Limb (tissue), 2 donors: ENCODE measurements at regions not wholly inside any gene's neighbourhood (a gene's known extent, or its start where the extent isn't known, plus 50 kb on each side); places are given as distances from the start of the nearest gene placed in this dataset.
A peak's percentile ranks its signal among the peaks of the same experiment; 100 is the strongest.

Experiments
- DNase-seq, 2 donors: peaks; one replicate each; pipeline ENCODE4 v3.0.0-alpha.2; 2016; ENCODE audit errors: extremely low spot score in 2 of 2

DNA sequence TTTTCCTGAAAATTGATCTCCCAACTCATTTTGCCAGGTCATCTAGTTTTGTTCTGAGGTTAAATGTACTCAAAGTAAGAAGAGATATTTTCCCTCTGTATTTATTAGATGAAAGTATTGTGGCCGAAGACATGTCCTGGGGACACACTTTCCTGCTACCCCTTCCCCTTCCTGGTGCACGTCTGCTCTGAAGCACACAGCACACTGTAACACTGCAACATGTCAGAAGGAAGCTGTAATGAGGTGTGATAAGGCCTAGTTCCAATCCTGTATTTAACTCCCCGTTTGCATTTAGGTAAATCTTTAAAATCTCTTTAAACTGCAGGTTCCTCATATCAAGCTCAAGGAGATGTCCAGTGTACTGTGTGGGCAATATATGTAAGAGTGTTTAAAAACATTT, 99.4 kb downstream of the HDGFL1 start:
- no peak for DNase-seq

DNA sequence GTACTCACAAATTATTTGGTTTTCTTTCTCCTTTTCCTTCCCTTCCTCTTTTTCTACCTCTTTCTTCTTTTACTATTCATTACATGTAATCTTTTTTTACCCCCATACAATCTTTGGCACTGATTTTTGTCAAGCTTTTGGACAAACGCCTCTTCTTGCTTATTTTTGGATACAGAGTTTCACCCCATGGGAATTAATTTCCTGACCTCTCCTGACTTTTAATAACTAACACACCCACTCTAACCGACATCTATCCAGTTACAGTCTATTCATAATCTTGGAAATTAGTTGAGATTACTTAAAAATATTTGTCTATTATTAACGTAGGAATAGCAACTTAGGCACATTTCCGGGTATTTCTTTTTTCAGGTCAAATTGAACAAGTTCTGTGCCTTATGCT, 101.2 kb downstream of the HDGFL1 start:
- DNase-seq, result no peak

DNA sequence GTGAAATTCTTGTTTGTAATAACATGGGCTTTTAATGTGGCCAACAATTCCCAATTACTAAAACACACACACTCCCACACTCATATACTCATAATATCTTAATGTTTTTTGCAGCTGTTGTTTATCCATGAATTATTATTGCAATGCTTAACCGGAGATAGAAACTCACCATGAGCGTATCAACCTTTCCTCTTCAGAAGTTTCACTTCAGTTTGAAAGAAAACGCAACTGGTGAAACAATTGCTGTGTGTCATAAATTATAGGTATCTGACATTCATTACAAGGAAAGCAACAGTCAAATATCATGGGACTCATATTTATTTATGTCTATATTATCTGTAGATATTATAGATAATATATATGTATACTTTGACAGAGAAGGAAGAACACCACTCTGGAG, 104.1 kb downstream of the HDGFL1 start:
- no peak for DNase-seq

DNA sequence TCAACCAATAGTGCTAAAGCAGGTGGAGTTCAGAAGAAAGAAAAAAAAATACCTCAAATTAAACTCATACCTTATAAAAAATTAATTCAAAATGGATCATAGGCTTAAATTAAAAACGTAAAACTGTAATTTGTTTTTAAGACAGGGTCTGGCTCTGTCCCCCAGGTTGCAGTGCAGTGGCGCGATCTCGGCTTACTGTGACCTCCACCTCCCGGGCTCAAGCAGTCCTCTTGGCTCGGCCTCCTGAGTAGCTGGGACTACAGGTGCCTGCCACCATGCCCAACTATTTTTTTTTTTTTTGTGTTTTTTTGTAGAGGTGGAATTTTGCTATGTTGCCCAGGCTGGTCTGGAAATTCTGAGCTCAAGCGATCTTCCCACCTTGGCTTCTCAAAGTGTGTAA, 111.6 kb downstream of the HDGFL1 start:
- DNase-seq, result no peak

DNA sequence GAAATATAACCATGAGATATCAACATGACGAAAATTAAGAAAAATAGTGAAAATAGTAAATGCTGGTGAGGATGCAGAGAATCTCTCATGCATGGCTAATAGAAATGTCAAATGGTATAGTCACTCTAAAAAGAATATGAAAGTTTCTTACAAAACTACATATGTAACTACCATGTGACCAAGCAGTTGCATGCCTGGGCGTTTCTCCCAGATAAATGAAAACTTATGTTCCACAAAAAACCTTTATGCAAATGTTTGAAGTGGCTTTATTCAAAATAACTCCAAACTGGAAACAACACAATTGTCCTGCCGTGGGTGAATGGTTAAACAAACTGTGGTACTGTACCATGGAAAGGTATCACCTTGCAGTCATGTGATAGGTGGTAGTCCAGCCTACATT, 112.4 kb downstream of the HDGFL1 start:
- no peak for DNase-seq

DNA sequence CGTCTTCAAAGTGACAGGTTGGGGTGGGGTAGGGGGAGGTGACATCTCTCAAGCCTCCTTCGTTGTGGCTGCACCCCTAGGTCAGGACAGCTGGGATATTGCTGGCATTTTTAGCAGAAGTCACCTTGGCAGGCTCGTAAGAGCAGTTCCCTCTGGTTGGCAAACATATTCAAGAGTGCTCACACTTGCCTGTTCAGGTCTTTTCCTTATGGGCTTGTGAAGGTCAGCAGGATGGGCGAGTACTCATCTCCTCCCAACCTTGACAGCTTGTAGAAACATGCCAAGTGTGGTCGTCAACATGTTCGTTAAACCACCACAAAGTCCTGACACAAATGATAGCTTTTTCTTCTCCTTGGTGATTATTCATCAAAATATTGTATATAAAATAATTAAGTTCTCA, 113.6 kb downstream of the HDGFL1 start:
- no peak for DNase-seq

DNA sequence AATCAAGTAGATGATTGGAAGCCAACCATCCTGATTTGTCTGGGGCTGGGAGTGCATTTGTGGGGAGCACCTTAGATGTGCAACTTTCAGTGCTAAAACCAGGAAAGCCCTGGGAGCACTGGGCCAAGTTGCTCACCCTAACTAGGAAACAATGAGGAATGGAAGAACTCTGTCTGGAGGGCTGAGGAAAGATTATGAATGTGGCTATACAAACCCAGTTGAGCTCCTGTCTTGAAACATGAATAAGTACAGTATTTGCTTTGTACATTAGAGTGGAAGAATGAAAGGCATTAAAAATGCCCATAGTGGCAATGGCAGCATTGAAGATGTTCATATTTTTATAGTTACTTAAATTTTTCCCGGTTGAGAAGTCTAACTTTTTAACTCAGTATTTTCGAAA, 121.1 kb downstream of the HDGFL1 start:
- no peak for DNase-seq

DNA sequence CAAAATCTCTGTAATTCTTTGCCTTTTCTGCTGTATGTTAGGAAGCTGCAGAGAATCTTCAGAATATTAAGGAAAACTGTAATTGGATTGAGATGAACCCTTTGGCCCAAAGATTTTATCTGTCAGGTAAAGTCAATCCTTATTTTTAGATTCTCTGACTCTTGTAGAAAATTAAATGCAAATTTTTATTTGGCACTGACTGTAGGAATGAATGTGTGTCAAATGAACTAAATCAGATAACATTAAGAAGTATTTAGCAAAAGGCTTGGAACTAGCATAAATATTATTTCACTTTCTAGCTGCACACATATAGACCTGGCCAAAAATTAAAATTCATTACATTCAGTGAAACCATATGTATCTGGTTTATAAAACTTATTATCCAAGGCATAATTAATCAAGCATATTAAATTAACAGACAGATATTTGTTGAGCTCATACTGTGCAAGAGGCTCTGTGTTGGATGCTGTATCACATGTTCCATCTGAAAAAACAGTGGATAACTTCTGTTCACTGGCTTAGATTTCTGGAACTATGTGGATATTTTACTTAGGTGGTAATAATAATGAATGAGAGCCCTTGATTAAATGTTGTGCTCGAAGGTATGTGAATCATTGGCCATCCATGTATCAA, 124.8 kb downstream of the HDGFL1 start:
- DNase-seq, result no peak

DNA sequence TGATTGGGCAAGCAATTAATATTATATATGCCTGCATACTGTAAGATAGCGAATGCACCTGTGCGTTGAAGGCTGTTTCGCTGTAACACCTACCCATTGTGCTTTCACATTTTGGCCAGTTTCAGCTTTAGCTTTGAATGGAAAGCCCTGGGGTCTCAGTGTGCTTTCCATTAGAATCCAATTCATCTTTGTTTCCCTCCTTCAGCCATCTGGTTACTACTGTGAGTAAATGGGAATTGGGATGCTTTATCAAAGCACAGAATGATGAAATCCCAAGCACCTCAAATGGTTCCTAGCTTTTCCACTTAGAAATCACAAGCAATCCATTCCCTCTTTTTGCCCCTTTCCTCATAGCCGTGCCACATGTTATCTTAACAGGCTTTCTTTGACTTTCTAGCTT, 127.1 kb downstream of the HDGFL1 start:
- no peak for DNase-seq

DNA sequence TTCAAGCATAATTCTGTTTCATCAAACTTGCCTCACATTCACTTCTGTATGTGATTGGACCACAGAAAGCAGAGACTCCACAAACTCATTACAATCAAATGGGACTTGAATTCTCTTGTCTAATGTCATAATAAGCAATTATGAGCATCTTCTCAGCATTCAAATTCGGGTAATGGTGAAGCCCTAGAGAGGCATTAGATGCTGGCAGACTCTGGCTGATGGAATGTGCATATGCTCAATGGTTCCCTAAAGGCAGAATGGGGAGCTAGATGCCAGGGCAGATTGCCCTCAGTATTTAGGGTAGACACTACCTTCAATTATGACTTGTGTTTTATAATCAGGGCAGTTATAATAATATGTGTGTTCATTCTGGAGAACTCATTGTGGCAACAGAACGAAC, 127.9 kb downstream of the HDGFL1 start:
- no peak for DNase-seq

DNA sequence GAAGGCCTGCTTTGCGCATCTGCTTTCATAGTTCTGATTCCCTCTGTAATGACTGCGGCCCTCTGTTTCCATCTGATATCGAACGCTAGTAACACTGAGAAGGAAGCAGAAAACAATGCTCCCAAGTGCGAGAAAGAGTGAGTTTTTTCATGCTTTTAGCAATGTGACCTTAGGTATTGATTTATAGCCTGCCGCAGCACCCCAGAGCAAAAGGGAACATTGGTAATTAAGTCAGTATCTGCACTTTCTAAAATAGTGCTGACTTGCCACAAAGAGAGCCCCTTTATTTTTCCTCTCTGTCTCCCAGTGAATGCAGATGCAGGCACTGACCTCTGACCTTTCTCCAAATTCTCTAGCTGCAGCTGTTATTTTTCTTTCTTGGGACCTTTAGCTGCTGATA, 129.8 kb downstream of the HDGFL1 start:
- DNase-seq, result no peak

DNA sequence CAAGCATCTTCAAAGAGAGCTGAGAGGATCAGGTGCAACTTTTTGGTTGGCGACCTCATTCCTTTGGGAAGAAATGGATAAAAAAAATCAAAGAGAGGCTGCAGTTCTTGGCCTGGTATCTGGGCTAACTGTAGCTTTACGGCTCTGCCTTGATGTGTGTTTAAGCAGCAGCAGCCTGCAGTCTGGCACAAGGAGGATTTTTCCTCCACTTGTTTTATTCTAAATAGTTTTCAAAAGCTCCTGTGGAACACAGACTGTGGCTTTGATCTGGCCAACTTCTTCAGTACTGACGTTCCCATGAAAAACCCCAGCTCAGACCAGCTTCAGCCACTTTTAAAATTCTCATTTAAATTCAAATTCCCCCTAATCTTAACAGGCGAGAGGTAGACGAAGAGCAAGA, 137.3 kb downstream of the HDGFL1 start:
- no peak for DNase-seq

DNA sequence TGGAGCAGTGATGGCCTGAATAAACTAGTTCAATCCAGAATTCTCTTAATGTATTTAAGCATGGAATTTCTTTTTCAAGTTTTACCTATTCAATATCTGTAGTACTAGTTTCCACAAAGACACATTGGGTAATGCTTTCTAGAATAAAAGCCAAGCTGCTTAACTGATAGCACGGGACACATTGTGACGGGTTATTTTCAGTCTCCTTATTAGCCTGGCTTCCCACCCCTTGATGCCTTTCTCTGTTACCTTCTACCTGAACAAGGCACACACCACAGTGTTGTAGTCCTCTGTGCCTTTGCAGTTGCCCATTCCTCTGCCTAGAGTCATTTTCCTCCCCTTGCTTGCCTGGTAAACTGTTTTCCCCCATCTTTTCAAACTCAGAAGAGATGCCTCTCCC, 139.1 kb downstream of the HDGFL1 start:
- DNase-seq, result no peak

DNA sequence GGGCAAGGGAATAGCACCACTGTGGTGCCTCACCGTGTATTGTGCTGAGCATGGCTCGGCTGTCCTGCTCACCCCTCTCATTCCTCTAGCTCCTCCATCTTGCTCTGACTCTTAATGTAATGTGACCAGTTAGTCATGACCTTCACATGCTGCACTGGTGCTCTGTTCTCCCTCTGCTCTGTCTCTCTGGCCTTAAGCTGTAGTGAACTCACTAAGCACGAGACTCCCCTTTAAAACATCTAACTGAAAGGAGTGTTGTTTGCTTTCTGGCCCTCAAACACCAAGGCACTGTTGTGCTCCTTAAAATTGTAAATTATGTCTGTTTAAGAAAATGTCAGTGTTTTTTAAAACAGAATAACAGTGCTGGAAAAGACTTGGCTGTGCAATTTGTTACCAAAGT, 140.4 kb downstream of the HDGFL1 start:
- no peak for DNase-seq

DNA sequence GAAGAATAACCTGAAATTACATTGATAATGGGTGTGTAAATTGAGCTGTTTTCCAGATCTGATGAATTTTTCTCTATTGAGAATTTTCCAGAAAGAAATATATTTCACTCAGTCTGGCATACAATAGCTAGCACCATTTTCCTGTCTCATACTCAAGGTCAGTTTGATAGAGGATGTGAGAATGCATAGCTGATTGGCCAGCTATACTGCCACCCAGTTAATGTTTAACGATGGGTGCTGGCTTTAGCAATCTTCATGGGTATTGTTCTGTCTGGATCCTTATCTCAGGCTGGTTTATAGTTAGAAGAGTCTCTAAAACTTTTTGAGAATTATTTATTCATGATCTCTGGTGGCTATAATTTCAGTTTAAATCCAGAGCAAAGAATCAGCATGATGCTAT, 147.4 kb downstream of the HDGFL1 start:
- DNase-seq, result no peak

DNA sequence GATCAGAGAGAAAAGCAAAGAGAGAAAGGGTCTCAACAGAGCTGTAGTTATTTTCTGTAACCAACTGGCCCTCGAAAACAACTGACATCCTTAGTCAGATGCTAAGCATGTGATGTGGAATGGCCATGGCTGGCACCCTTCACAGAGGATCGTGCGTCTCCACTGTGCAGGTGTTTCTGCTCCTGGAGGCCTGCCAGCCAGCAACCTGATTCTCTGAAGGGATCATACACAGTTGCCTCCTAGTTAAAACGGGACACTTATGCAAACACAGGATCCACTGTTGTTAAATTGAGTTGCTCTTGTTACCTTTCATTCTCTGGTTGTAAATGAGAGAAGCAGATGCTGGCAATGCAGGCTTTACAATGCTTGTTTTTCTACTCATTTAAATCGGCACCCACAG, 148.5 kb downstream of the HDGFL1 start:
- peak; percentile 53 to 58 for DNase-seq

DNA sequence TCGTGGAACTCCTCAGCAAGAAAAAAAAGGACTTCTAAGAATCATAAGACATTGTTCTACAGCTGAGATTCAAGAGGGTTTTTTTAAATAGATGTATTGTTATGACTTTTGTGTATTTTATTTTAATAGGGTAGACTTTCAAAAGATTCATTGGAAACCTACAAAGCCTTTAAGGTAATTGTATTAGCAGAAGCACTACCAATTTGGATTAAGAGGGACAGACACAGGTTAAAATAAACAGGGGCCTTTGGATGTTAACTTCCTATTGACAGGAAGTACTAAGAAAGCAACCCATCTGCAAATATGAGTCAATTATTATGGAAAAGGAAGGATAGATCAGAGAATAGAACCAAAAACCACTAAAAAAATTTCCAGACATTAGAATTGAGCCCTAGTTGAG, 153.5 kb downstream of the HDGFL1 start:
- DNase-seq, result no peak

DNA sequence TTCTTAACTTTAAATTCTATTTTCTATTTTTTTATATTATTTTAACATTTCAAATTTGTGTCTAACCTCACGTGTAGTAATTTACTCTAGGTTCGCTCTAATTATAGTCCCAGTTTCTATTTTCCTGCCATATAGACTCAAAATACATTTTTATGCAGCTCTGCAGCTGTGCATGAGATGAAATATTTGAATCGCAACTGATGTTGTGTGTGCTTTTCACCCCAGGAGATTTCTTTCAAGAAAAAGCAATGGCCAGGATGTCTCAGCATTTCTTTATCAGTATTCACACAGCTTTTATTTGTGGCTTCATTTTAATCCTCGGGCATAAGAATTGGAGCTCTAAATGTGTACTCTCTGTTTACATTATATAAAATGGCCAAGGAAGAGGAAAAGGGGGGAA, 157.6 kb downstream of the HDGFL1 start:
- DNase-seq, result no peak

DNA sequence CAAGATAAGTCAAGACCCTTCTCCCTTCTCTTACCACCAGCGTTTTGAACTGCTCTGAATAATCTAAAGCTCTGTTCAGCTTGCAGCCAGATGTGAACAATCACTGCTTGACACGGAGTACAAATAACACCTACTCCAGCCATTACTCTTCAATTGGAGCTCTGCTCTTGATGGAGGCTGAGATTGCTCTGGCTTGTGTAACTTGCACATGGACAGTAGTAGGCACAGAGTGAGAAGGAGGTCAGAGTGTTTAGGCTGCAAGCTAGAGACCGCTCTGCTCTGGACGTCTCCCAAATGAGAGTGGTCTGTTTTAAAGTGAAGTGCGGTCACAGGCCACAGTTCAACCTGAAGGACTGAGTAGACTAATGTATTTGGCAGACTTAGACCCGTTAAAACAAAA, 158.3 kb downstream of the HDGFL1 start:
- no peak for DNase-seq

DNA sequence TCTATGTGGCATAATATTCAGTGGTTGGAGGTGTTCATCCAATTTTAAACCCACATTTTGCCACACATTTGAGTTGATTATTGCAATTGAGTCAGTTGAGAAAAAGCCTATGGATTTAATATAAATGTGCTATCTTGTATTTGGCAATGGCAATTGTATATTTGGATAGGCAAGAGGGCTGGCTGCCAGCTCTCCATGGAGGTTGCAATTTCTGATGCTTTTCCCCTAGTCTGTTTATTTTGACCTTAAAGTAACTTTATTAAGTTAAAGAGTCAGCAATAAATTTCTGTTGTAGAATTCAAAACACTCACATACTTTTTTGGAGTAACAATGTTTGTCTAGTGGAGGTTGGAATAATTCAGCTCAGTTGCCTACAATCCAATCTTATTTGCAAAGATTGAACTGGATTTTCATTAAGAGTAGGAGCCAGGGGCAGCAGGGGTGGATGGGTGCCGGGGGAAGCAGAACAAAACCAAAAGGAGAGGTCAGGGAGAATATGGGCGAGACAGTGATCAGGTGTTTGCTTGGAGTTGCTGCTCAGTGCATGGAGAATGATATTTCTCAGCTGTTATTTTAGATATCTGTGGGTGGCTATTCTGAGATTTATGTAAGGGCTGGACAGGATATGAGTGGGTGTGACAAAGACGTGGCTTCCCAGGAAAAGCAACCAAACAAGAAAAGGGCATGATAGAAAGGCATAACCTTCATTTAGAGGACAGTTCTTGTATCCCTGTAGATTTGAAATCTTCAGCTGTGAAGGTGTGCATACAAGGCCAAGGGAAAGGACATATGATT, 163.0 kb downstream of the HDGFL1 start:
- no peak for DNase-seq

DNA sequence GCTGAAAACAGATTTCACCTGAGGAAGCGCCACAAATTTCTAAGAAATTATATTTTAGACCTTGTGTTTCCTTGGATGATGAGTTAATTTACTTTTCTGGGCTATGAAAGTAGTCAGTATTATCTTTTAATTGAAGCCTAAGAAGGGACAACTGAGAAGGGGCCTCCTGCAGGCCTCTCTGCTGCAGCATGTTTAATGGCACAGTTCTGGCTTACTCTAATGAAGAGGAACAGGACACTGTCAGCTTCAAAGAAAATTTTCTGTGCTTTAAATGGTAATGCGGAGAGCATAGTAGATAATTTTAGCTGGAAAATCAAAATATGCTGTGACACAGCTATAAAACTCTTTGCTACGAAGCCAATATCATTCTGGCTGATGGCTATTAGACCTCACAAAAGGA, 167.4 kb downstream of the HDGFL1 start:
- DNase-seq, result no peak

DNA sequence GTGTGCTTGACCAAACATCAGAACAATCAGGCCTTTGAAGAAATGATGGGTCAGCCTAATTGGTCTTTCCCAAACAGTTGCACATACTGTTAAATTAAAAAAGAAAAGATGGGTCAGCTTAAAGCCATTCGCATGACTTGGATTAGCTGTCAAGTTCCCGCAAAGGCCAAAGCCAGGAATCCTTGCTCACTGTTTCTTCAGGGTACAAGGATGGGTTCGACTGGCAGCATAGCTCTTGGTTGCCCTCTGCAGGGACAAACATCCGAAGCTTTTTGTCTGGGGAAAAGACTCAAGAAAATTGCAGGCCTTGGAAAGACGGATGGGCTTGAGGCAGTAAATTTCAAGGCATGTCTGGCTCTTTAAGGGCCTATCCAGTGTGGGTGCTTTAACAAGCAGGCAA, 168.0 kb downstream of the HDGFL1 start:
- DNase-seq, result peak; percentile 68 to 80

DNA sequence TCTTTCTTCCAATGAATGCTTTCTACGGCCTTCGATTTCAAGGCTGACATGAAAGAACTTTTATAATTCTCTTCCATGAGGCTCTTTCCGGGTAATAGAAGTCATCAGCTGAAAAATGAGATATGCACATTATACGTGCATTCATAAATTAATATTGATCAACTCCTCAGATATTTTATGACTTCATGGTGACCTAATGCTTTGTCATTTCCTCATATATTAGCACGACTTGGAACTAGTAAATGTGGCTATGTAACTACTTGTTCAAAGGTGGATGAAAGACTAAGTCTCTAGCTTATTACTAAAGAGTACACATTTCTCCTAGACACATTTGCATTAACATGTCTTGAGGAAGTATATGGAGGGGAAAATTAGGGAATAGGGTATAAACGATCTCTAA, 168.8 kb downstream of the HDGFL1 start:
- no peak for DNase-seq
